ENCODE measurements at regions not wholly inside any gene's neighbourhood (a gene's known extent, or its start where the extent isn't known, plus 50 kb on each side); places are given as distances from the start of the nearest gene placed in this dataset.
"Not testable (repeated sequence)": the region's sequence is repeated elsewhere in the genome, so short reads cannot be mapped to it uniquely, and the experiment has no call there.

DNA sequence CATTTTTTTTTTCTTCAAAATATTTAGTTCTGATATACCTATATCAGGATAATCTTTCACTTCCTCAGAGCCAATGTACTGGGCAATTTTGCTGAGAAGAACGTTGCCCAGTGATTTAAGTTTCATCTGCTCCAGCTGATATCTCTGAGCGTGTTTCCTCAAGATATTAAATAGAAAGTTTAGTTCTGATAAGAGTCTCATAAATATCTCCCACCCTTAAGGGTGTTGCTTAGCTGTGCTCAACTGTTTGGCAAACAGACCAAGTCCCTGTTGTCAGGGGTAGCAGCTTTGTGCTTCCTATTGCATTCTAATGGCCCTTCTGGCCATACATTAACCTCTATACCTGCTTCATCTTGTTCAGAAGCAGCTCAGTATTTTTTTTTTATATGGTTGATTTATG, 84.7 kb upstream of the GPR141 start:
- DNase-seq (ENCODE audit: insufficient read length, low spot score) (no peak), FAIRE-seq (no peak)

DNA sequence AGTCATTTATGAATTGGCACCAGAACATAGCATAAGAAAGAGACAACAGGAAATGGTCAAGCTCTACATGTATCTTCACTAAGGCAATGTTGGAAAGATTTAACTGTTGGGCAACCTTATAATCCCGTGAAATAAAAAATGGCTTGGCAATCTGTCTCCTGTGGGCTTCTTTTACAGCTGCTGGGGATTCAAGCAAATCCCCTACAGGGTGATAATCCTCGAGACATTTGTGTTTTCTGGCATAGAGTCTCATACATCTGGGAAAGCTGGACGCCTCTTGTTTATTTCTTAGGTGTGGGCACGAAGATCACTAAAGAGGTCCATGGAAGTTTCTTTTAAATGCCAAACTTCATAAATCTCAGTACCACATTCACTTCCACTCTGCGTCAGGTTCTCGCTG, 82.2 kb upstream of the GPR141 start:
- no peak for FAIRE-seq

DNA sequence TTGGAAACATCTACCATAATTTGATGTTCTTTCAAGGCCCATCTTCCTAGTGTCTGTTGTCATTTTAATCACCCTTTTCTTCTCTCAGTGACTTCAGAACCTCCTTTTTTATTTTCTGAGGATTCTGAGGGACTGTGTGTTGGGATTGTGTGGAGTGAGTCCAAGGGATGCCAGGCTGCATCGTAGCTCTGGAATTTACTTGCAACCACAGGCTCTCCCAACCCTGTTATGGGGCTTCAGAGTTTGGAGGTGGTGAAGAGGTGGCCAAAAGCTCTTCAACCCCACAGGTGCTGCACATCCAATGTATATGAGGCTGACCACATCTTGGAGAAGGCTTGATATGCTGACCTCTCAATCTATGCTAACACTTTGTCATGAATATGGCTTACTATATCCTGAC, 79.5 kb upstream of the GPR141 start:
- FAIRE-seq (no peak), DNase-seq (ENCODE audit: insufficient read length, low spot score) (no peak)

More for the DNA sequence above, 82.2 kb upstream of the GPR141 start:
- no peak for DNase-seq (ENCODE audit: insufficient read length, low spot score)

GRCh38 chr7:37617406-37617805, 66.2 kb upstream of the GPR141 start:
- FAIRE-seq; DNase-seq (ENCODE audit: insufficient read length, low spot score): not testable (repeated sequence)

GRCh38 chr7:37633048-37633447, 50.5 kb upstream of the GPR141 start:
- DNase-seq (ENCODE audit: insufficient read length, low spot score) (no peak), FAIRE-seq (no peak)
